Erythroblast (primary cell): ENCODE measurements at regions not wholly inside any gene's neighbourhood (a gene's known extent, or its start where the extent isn't known, plus 50 kb on each side); places are given as distances from the start of the nearest gene placed in this dataset.

ENCODE experiments used
- GATA1 ChIP-seq: IDR thresholded peaks from 2 replicates; pipeline ENCODE4 v1.6.1; 2011; ENCODE audit warnings: low read depth, mild to moderate bottlenecking, control low read depth, low read length, moderate library complexity
- POLR2A ChIP-seq: IDR thresholded peaks from 2 replicates; pipeline ENCODE4 v1.6.1; 2011; ENCODE audit warnings: mild to moderate bottlenecking, low read length

- TF ChIP-seq POLR2A: no peak
- TF ChIP-seq GATA1: no peak
Measured at GRCh38 chr17:77723909-77724875, 234.3 kb upstream of the TNRC6C start.
